ENCODE measurements at regions not wholly inside any gene's neighbourhood (a gene's known extent, or its start where the extent isn't known, plus 50 kb on each side); places are given as distances from the start of the nearest gene placed in this dataset.
"Not testable (repeated sequence)": the region's sequence is repeated elsewhere in the genome, so short reads cannot be mapped to it uniquely, and the experiment has no call there.

DNA sequence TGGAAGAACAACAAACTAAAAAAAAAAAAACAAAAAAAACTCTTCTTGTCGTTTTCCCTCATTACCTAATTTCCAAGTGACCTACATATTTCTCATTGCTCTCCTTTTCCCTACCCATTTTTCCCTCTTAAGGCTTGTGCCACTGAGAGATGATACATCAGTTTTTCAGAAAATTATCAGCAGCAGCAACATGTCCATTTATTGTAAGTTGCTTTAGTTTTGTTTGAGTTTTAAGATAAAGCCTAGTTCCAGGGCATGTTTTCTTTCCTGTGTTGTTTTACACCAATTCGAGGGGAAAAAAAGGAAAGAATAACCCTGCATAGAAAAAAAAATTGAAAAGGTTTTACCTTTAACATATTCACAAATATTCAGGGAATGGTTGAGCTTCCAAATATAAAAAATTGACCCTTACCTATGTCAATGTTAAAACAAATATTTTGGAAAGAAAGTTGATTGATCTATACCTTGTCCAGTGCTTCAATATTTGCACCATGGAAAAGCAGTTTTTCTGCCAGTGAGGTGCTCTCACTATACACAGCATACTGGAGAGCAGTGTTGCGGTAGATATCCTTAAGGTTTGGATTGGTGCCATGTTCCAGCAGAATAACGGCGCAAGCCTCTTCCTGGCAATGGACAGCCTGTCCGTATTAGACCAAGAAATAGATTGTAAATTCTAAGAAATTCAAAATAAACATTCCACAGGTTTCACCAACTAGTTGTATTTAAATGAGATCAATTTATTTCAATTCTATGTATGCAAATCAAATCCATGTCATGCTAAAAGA is 537.9 kb upstream of the DEFB115 start:
- not testable (repeated sequence) for DNase-seq

DNA sequence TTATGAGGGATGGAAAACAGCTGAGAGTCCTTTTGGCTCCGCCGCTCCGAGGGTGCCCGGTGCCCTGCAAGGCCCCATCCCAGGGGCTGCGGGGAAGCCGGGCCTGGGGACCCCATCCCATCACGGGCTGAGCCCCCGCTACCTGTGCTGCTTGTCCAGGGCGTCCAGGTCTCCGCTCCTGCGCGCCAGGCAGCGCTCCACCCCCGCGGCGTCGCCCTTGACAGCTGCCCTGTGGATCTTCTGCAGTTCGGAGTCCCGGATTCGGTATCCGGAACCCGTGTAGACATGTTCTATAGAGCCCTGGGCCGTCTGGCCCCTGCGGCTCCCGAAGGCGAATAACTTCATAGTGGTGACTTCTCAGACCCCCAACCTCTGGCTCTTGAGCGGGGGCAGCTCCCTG is 534.0 kb upstream of the DEFB115 start:
- not testable (repeated sequence) for DNase-seq

DNA sequence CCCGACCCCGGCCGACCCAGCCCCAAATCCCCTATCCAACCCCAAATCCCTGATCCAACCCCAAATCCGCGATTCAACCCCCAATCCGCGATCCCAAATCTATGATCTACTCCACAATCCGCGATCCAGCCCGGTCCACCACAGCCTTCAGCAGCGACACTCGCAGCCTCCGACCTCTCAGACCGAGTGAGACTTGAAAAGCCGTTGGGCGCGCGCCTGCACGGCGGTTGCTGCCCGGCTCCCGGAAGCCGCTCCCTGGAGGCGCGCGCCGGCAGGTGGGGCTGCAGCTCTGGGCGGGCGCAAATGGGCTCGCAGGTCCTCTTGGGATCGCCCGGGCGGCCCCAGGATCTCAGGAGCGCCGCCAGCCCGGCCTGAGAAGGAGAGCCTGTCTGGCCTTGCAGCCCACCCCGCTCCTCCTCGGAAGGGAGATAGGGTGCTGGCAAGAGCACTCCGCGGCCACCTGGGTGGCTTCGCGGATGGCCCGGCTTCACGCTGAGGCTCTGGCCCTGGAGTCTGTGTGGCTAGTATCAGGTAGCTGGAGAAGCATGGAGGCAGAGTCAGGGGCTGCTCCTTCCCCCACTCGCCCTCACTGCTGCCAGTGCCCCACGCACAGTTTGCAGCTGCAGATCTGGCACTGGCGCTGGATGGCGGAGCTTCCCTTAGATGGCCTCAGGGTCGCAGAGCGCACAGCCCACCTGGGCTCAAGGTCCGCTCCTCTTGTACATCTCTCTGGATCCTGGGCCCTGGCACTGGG is 533.4 kb upstream of the DEFB115 start:
- DNase-seq, result peak; percentile 3 to 6

DNA sequence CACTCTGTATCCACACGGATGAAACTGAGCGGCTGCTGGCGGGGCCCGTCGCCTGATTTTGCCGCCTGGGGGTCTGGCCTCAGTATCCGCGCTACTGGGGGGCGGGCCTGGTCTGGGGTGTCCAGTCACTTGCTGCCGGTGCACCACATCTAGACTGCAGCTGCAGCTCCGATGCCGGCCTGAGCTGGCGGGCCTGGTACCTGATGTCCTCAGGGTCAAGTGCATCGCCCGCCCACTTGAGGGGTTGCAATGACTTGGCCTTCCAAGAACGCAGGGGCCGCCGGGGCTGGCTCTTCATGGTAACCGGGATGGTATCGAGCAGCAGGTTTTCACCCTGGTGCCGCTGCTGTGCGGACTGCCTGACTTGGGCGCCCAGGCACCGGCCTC is 532.8 kb upstream of the DEFB115 start:
- not testable (repeated sequence) for DNase-seq

DNA sequence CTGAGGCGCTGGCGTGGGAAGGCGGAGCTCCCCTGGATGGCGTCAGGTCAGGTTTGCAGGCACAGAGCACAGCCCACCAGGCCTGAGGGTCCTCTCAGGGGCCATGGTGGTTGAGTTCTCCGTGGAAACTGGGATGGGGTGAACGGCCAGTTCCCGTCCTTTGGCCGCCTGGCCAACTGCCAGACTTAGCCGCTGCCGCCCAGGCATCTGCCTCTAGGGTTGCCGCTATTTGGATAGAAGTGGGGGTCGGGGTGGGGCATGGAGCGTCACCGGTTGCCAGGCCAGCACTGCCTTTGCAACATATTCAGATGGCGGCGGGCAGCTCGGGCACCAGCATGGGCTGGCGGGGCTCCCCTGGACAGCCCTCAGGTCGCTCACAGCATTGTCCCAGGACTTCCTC is 532.3 kb upstream of the DEFB115 start:
- DNase-seq, result not testable (repeated sequence)

DNA sequence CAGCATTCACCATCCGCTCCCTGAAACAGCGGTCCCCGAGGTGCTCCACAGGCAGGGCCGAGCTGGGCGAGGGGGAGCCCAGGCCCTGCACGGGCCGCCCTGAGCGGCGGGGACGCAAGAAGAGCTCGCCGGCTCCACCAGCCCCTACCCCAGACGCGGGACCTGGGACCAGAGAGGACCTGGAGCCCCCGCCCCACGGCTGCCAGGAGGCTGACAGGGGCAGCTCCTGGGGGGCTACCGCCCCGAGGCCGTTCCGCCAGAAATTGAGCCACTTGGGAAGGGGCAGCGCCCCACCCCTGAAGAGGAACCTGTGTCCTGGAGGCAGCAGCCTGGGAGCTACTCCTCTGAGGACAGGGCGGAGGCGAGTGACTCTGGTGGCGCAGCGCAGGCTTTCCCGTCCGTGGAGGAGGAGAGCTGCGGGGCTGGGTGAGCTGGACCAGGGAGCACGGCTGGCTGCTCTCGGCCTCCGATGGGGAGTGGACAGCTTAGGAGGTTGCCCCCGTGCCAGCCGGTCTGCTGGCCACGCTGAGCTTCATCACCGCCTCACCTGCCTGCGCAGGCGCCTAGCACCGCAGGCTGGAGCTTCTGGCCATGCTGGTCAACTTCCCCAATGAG is 529.1 kb upstream of the DEFB115 start:
- not testable (repeated sequence) for DNase-seq

Data from erythroblast (primary cell).